K562 (cell line): ENCODE measurements at regions not wholly inside any gene's neighbourhood (a gene's known extent, or its start where the extent isn't known, plus 50 kb on each side); places are given as distances from the start of the nearest gene placed in this dataset.

Source experiments
- ATAC-seq: fragments of 200-7000 bp; cut with Tn5 transposase; 3 replicates; pipeline ENCODE4 v1.9.1; 2020; ENCODE audit warnings: moderate library complexity
- BruUV-seq: library from RNA; stranded (reverse); fragments of 400-500 nt; replicated peaks from 2 replicates; lab custom pipeline; 2021; lab: Mats Ljungman, UMichigan
- CTCF ChIA-PET: fragments of 300-600 bp; formaldehyde crosslinking; extraction: SDS; loops from one replicate; lab custom pipeline; 2021; ENCODE audit warnings: low intra/inter-chr PET ratio; lab: Yijun Ruan, JAX
- POLR2A ChIA-PET: fragments of 300-600, 350-650 bp; sonication (Branson Sonifier 250); formaldehyde crosslinking; extraction: SDS; loops from one replicate; lab custom pipeline; 2021; ENCODE audit warnings: antibody characterized with exemption, inconsistent platforms; lab: Yijun Ruan, JAX
- DNase-seq, 4 experiments: peaks; one replicate each; pipeline versions ENCODE4 v3.0.0 to v3.0.0-alpha.2; 2011 to 2018; ENCODE audit warnings: low spot score in 3 of 4, mixed read lengths in 3 of 4; ENCODE audit errors: extremely low read depth in 1 of 4
- FAIRE-seq: peaks from 2 replicates; lab custom pipeline; 2011; peaks lifted over from hg19 to GRCh38; lab: Jason Lieb, UNC
- H2AFZ ChIP-seq: 2 replicates; pipeline ENCODE4 v1.6.0; 2011; ENCODE audit warnings: low read depth, low read length, control low read depth, inconsistent platforms
- H3K27ac ChIP-seq: fragments of 200-600 bp; 3 replicates; pipeline ENCODE4 v1.8.0; 2011; ENCODE audit warnings: low read depth, mild to moderate bottlenecking, control low read depth, inconsistent platforms, low read length, moderate library complexity, mixed read lengths; ENCODE audit errors: extremely low read depth
- H3K27me3 ChIP-seq, 2 experiments: fragments of 300-600 bp in 1 of 2; 2 replicates in 1 of 2; 3 replicates in 1 of 2; pipeline versions ENCODE4 v1.6.0 to v1.8.0; 2011; ENCODE audit warnings: inconsistent platforms in 2 of 2, low read length in 2 of 2, mild to moderate bottlenecking in 1 of 2, mixed read lengths in 1 of 2, moderate library complexity in 1 of 2; ENCODE audit not compliant: control insufficient read depth in 2 of 2, insufficient read depth in 2 of 2
- H3K36me3 ChIP-seq: fragments of 300-600 bp; 3 replicates; pipeline ENCODE4 v1.8.0; 2011; ENCODE audit warnings: mild to moderate bottlenecking, low read length, inconsistent platforms; ENCODE audit not compliant: control insufficient read depth, insufficient read depth
- H3K4me1 ChIP-seq, 2 experiments: fragments of 200-600 bp in 1 of 2; replicated peaks in 1 of 2; 2 replicates in 1 of 2; 3 replicates in 1 of 2; pipeline versions ENCODE4 v1.5.1 to v1.8.0; 2011; ENCODE audit warnings: inconsistent platforms in 2 of 2, low read length in 2 of 2, mild to moderate bottlenecking in 1 of 2, mixed read lengths in 1 of 2, moderate library complexity in 1 of 2; ENCODE audit not compliant: control insufficient read depth in 2 of 2, insufficient read depth in 2 of 2
- H3K4me2 ChIP-seq: 2 replicates; pipeline ENCODE4 v1.6.1; 2011; ENCODE audit warnings: low read length, control low read depth, inconsistent platforms, mixed read lengths; ENCODE audit not compliant: insufficient read depth
- H3K4me3 ChIP-seq: fragments of 200-600 bp; sonication (generic), shearing (Covaris generic); 2 replicates; pipeline ENCODE4 v1.5.1; 2016; ENCODE audit warnings: control low read depth, inconsistent platforms
- H3K79me2 ChIP-seq: fragments of 200-600 bp; 3 replicates; pipeline ENCODE4 v1.8.0; 2011; ENCODE audit warnings: low read length, inconsistent platforms; ENCODE audit not compliant: control insufficient read depth, insufficient read depth
- H3K9ac ChIP-seq, 2 experiments: 2 replicates each; pipeline versions ENCODE4 v1.6.0 to v1.6.1; 2011; ENCODE audit warnings: low read depth in 2 of 2, low read length in 2 of 2, control low read depth in 1 of 2, inconsistent platforms in 1 of 2, mild to moderate bottlenecking in 1 of 2, mixed read lengths in 1 of 2; ENCODE audit not compliant: insufficient read depth in 1 of 2
- H3K9me1 ChIP-seq: one replicate; pipeline ENCODE4 v1.6.0; 2011; ENCODE audit warnings: inconsistent platforms, mild to moderate bottlenecking, low read length, moderate library complexity; ENCODE audit not compliant: control insufficient read depth, insufficient read depth
- H3K9me3 ChIP-seq: replicated peaks from 2 replicates; pipeline ENCODE4 v1.5.1; 2011; ENCODE audit warnings: low read depth, low read length, inconsistent platforms; ENCODE audit not compliant: control insufficient read depth, insufficient read depth
- H4K20me1 ChIP-seq: replicated peaks from 2 replicates; pipeline ENCODE4 v1.6.1; 2011; ENCODE audit warnings: low read length, inconsistent platforms, mixed read lengths; ENCODE audit not compliant: control insufficient read depth, insufficient read depth
- JUND ChIP-seq, 2 experiments: IDR thresholded peaks; 2 replicates in 1 of 2; 3 replicates in 1 of 2; pipeline ENCODE4 v1.6.1; 2011; ENCODE audit warnings: borderline replicate concordance in 2 of 2, low read depth in 2 of 2, low read length in 2 of 2, improper control_type of control experiment in 1 of 2, missing biosample characterization in 1 of 2, missing genetic modification characterization in 1 of 2, missing genetic modification reagents in 1 of 2
- KDM5B ChIP-seq: fragments of 200-600 bp; sonication (generic); IDR thresholded peaks from 2 replicates; pipeline ENCODE4 v1.6.1; 2012; ENCODE audit warnings: low read depth, mild to moderate bottlenecking, moderate library complexity, low read length, control low read depth, inconsistent platforms; ENCODE audit not compliant: insufficient replicate concordance
- MEIS2 ChIP-seq: fragments of 450-650 bp; IDR thresholded peaks from 2 replicates; pipeline ENCODE4 v1.6.1; 2014; ENCODE audit warnings: mild to moderate bottlenecking; ENCODE audit not compliant: partially characterized antibody
- NCOA4 ChIP-seq: fragments of 450-650 bp; IDR thresholded peaks from 2 replicates; pipeline ENCODE4 v1.6.1; 2018; ENCODE audit warnings: mild to moderate bottlenecking; ENCODE audit not compliant: partially characterized antibody
- TCF7 ChIP-seq: sonication (generic); IDR thresholded peaks from 2 replicates; pipeline ENCODE4 v1.6.1; 2016; ENCODE audit warnings: antibody characterized with exemption, borderline replicate concordance
- WGBS: fragments of 100-300 bp; shearing (Covaris generic); methylation state at CpG from one replicate; pipeline ENCODE4 v1.1.6; 2016; ENCODE audit warnings: low coverage, mixed read lengths; ENCODE audit not compliant: insufficient coverage; ENCODE audit errors: missing lambda C conversion rate; 5-methylcytosine and 5-hydroxymethylcytosine counted together
- in situ Hi-C: fragments of 300-500 bp; cut with MboI; formaldehyde crosslinking; loops from 4 replicates; pipeline ENCODE4 v1.15.0; 2018; ENCODE audit warnings: inconsistent platforms, mixed read lengths
- intact Hi-C: fragments of 100-400 bp; cut with micrococcal nuclease; formaldehyde crosslinking; loops from 2 replicates; pipeline ENCODE4 v1.14.2; 2022
- TF ChIP-seq, protein P1 (sequence below): fragments of 450-650 bp; IDR thresholded peaks from 2 replicates; pipeline ENCODE4 v1.6.1; 2016; ENCODE audit warnings: mild to moderate bottlenecking

DNA sequence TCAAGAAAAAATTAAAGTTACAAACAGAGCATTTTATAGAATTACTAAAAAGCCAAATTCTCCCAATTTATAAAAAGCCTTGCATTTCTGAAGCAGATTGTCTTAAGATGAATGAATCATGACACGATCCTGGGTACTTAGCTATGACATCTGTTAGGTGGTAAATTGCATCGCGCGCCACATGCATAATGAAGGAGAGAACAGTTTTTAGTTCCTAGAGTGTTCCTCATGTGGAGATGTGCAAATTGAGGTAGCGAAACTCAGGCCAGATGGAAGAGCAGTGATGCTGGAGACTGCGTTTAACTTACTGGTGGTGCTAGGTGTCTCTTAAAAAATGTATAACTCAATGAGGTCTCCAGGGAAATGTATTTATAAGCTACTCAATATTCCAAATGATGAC lies 516.1 kb downstream of the EFNA5 start:
- TF ChIP-seq, protein P1, sequence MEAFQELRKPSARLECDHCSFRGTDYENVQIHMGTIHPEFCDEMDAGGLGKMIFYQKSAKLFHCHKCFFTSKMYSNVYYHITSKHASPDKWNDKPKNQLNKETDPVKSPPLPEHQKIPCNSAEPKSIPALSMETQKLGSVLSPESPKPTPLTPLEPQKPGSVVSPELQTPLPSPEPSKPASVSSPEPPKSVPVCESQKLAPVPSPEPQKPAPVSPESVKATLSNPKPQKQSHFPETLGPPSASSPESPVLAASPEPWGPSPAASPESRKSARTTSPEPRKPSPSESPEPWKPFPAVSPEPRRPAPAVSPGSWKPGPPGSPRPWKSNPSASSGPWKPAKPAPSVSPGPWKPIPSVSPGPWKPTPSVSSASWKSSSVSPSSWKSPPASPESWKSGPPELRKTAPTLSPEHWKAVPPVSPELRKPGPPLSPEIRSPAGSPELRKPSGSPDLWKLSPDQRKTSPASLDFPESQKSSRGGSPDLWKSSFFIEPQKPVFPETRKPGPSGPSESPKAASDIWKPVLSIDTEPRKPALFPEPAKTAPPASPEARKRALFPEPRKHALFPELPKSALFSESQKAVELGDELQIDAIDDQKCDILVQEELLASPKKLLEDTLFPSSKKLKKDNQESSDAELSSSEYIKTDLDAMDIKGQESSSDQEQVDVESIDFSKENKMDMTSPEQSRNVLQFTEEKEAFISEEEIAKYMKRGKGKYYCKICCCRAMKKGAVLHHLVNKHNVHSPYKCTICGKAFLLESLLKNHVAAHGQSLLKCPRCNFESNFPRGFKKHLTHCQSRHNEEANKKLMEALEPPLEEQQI, result no peak
- TF ChIP-seq TCF7 (no peak), JUND (IDR thresholded peaks at IDR 0.05; ENCODE audit: borderline replicate concordance, low read depth, low read length) (no peak), JUND (tag; IDR thresholded peaks at IDR 0.05; ENCODE audit: borderline replicate concordance, low read depth, low read length) (no peak), MEIS2 (no peak), NCOA4 (no peak), KDM5B (no peak)

More for the DNA sequence above, 516.1 kb downstream of the EFNA5 start:
- no peaks in the 10 kb centered on the region for H3K9me3 ChIP-seq
- no peaks in the 10 kb centered on the region for H4K20me1 ChIP-seq
- no peaks in the 10 kb centered on the region for H3K27me3 ChIP-seq
- H3K36me3 ChIP-seq, result no peaks in the 10 kb centered on the region
- H3K4me3 ChIP-seq, result no peak overlapping the region
- intact Hi-C loops, result no loop called here
- DNase-seq, result no peak
- ATAC-seq, result no peak
- H3K9me1 ChIP-seq, result no peaks in the 10 kb centered on the region
- H3K79me2 ChIP-seq, result no peaks in the 10 kb centered on the region
- no peak overlapping the region for H2AFZ ChIP-seq
- WGBS, result 21% methylated on average over 6 of the region's 6 CpGs
- H3K4me2 ChIP-seq, result no peak overlapping the region
- no peak overlapping the region for H3K27ac ChIP-seq
- in situ Hi-C loops, result no loop called here
- H3K4me1 ChIP-seq, result no peaks in the 10 kb centered on the region
- FAIRE-seq, result no peak
- BruUV-seq, result no TSS peak
- no peak overlapping the region for H3K9ac ChIP-seq
- ChIA-PET POLR2A (no interaction called here), CTCF (no interaction called here)
